Upper lobe of left lung (tissue), 6 donors: ENCODE measurements at regions not wholly inside any gene's neighbourhood (a gene's known extent, or its start where the extent isn't known, plus 50 kb on each side); places are given as distances from the start of the nearest gene placed in this dataset.

ENCODE experiments used
- ATAC-seq, 2 donors: fragments of 200-7000 bp; cut with Tn5 transposase; one replicate each; pipeline ENCODE4 v1.9.1; 2022; ENCODE audit warnings: mild to moderate bottlenecking in 2 of 2, moderate library complexity in 2 of 2; ENCODE audit not compliant: low FRiP score in 2 of 2
- DNase-seq, 2 donors: peaks; one replicate each; pipeline ENCODE4 v3.0.0-alpha.2; 2019 to 2020
- H3K27ac ChIP-seq, 4 donors: fragments of 200-600 bp; sonication (generic); one replicate each; pipeline ENCODE4 v1.5.1; 2016 to 2019
- H3K27me3 ChIP-seq, 4 donors: fragments of 200-600 bp; sonication (generic); one replicate each; pipeline ENCODE4 v1.5.1; 2017 to 2019
- H3K36me3 ChIP-seq, 4 donors: fragments of 200-600 bp; sonication (generic); one replicate each; pipeline ENCODE4 v1.5.1; 2016 to 2019
- H3K4me1 ChIP-seq, 4 donors: fragments of 200-600 bp; sonication (generic); one replicate each; pipeline ENCODE4 v1.5.1; 2018 to 2019
- H3K4me3 ChIP-seq, 4 donors: fragments of 200-600 bp; sonication (generic); one replicate each; pipeline ENCODE4 v1.5.1; 2017 to 2019; ENCODE audit warnings: mild to moderate bottlenecking in 2 of 4, moderate library complexity in 1 of 4
- H3K9me3 ChIP-seq, 4 donors: fragments of 200-600 bp; sonication (generic); one replicate each; pipeline ENCODE4 v1.5.1; 2018 to 2019
- EP300 ChIP-seq, 4 donors: sonication (generic); formaldehyde crosslinking; IDR thresholded peaks; one replicate each; pipeline ENCODE4 v1.5.1; 2017; ENCODE audit warnings: antibody characterized with exemption in 4 of 4, control low read depth in 2 of 4
- POLR2A ChIP-seq, 4 donors: fragments of 450-650 bp; IDR thresholded peaks; one replicate each; pipeline ENCODE4 v1.5.1; 2016 to 2017; ENCODE audit warnings: antibody characterized with exemption in 4 of 4, mild to moderate bottlenecking in 2 of 4
- POLR2AphosphoS5 ChIP-seq, 2 donors: sonication (generic); formaldehyde crosslinking; IDR thresholded peaks; one replicate each; pipeline ENCODE4 v1.5.1; 2017; ENCODE audit warnings: antibody characterized with exemption in 2 of 2
- WGBS, 2 donors: methylation state at CpG; one replicate each; pipeline ENCODE4 v1.1.5; 2017 to 2018; 5-methylcytosine and 5-hydroxymethylcytosine counted together
- TF ChIP-seq, protein P1 (sequence below), 6 experiments: fragments of 450-650 bp in 4 of 6; fragments of 200-600 bp in 2 of 6; sonication (generic) in 2 of 6; IDR thresholded peaks; one replicate each; pipeline ENCODE4 v1.5.1; 2016 to 2019; ENCODE audit warnings: antibody characterized with exemption in 6 of 6
- donor health status: DM: no; HTN: no; CAD: no; lungs with moderate emphysema.
- donor health status: DM: no; HTN: yes; CAD: no; lungs with severe emphysema.

GRCh38 chr13:97798171-97798821, 155.2 kb upstream of the IPO5 start:
- 85 to 95% methylated on average over 7 of the region's 7 CpGs for WGBS, 2 donors
- TF ChIP-seq POLR2AphosphoS5 (IDR thresholded peaks at IDR 0.05) (no peak), EP300 (IDR thresholded peaks at IDR 0.05) (no peak), POLR2A (IDR thresholded peaks at IDR 0.05) (no peak)
- TF ChIP-seq, protein P1, sequence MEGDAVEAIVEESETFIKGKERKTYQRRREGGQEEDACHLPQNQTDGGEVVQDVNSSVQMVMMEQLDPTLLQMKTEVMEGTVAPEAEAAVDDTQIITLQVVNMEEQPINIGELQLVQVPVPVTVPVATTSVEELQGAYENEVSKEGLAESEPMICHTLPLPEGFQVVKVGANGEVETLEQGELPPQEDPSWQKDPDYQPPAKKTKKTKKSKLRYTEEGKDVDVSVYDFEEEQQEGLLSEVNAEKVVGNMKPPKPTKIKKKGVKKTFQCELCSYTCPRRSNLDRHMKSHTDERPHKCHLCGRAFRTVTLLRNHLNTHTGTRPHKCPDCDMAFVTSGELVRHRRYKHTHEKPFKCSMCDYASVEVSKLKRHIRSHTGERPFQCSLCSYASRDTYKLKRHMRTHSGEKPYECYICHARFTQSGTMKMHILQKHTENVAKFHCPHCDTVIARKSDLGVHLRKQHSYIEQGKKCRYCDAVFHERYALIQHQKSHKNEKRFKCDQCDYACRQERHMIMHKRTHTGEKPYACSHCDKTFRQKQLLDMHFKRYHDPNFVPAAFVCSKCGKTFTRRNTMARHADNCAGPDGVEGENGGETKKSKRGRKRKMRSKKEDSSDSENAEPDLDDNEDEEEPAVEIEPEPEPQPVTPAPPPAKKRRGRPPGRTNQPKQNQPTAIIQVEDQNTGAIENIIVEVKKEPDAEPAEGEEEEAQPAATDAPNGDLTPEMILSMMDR (IDR thresholded peaks at IDR 0.05): no peak

DNA sequence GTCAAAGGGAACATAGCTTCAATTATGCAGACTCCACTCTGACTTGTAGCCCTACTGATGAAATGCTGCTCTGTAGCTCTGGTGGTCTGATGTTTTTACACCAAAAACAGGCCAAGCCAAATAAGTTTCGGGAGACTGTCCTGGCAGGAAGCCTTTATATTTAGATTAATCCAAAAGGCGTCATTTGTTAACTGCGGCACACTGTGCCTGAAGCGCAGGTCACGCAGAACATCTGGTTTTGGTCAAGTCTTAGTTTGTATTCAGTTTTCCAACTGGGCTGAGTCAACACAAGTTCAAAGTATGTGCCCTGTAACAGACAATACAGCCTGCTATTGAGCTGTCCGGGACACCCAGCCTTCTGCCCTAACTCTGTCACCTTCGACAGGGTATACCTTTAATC, 154.6 kb upstream of the IPO5 start:
- no peak for DNase-seq
- H3K4me1 ChIP-seq: no peaks in the 10 kb centered on the region
- H3K27me3 ChIP-seq: no peaks in the 10 kb centered on the region
- ATAC-seq: peak in 1 of 2 donors; percentile 47
- H3K9me3 ChIP-seq: peaks cover 4 to 12% (median 11%) of the 10 kb centered on the region in 4 donors
- TF ChIP-seq EP300 (IDR thresholded peaks at IDR 0.05) (no peak), POLR2AphosphoS5 (IDR thresholded peaks at IDR 0.05) (no peak), POLR2A (IDR thresholded peaks at IDR 0.05) (no peak)
- TF ChIP-seq, protein P1 (IDR thresholded peaks at IDR 0.05): no peak
- H3K27ac ChIP-seq: no peak overlapping the region
- no peaks in the 10 kb centered on the region for H3K36me3 ChIP-seq
- H3K4me3 ChIP-seq: no peak overlapping the region
- 70 to 87% methylated on average over 7 of the region's 7 CpGs for WGBS, 2 donors

More at GRCh38 chr13:97798171-97798821, 155.2 kb upstream of the IPO5 start:
- no peak for DNase-seq
- H3K9me3 ChIP-seq: peaks cover 4 to 18% (median 16%) of the 10 kb centered on the region in 4 donors
- no peak overlapping the region for H3K27ac ChIP-seq
- no peak for ATAC-seq
- no peaks in the 10 kb centered on the region for H3K4me1 ChIP-seq
- H3K27me3 ChIP-seq: no peaks in the 10 kb centered on the region
- H3K4me3 ChIP-seq: no peak overlapping the region
- no peaks in the 10 kb centered on the region for H3K36me3 ChIP-seq

DNA sequence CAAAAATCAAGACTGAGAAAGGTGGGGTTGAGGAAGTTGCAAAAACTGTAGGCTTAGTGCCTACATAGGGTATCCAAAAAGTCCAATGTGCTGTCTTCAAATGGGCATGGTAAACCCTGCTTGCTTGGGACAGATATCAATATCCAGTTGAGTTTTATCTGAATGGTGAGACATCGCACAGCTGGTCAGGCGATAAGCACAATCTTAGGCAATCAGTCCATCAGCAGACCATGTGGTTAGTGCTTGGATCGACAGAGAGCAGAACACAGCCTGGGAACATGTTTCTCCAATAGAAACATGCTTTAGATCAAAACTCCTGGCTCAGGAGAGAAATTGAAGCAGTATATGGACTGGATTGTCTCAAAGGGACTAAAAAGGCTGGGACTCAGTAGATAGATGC, 151.3 kb upstream of the IPO5 start:
- WGBS, 2 donors: 71 to 85% methylated on average over 3 of the region's 3 CpGs
- Histone ChIP-seq H3K4me3 (no peak overlapping the region), H3K36me3 (no peaks in the 10 kb centered on the region), H3K9me3 (no peaks in the 10 kb centered on the region), H3K27ac (no peak overlapping the region), H3K27me3 (no peaks in the 10 kb centered on the region), H3K4me1 (no peaks in the 10 kb centered on the region)
- no peak for DNase-seq
- TF ChIP-seq POLR2AphosphoS5 (IDR thresholded peaks at IDR 0.05) (no peak), POLR2A (IDR thresholded peaks at IDR 0.05) (no peak), EP300 (IDR thresholded peaks at IDR 0.05) (no peak)
- TF ChIP-seq, protein P1 (IDR thresholded peaks at IDR 0.05): no peak
- ATAC-seq: no peak

DNA sequence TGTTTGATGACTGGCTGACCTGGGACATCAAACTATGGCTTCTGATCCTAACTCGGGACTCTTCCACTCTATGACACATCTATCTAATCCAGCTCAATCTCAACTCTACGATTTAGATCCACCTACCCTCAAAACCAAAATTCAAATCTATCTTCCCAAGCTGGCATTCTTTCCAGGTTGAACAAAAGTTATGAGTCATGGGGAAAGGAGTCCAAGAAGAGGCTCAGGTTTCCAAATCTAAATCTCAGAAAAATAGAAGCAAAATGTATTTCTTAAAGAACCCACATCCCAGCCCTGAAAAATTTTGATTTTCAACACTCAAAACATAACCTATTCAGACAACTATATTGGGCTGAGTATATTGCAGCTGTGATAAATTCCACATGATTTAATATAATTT, 143.9 kb upstream of the IPO5 start:
- H3K9me3 ChIP-seq: no peaks in the 10 kb centered on the region
- no peaks in the 10 kb centered on the region for H3K36me3 ChIP-seq
- TF ChIP-seq, protein P1 (IDR thresholded peaks at IDR 0.05): no peak
- TF ChIP-seq POLR2A (IDR thresholded peaks at IDR 0.05) (no peak), EP300 (IDR thresholded peaks at IDR 0.05) (no peak), POLR2AphosphoS5 (IDR thresholded peaks at IDR 0.05) (no peak)
- no peak overlapping the region for H3K4me3 ChIP-seq
- WGBS, 2 donors: 61 to 75% methylated on average over 2 of the region's 2 CpGs
- no peaks in the 10 kb centered on the region for H3K27me3 ChIP-seq
- ATAC-seq: no peak
- no peak for DNase-seq
- H3K27ac ChIP-seq: no peak overlapping the region
- H3K4me1 ChIP-seq: no peaks in the 10 kb centered on the region

- Histone ChIP-seq H3K27ac (no peak overlapping the region), H3K4me3 (no peak overlapping the region), H3K36me3 (no peaks in the 10 kb centered on the region), H3K4me1 (no peaks in the 10 kb centered on the region), H3K27me3 (no peaks in the 10 kb centered on the region), H3K9me3 (no peaks in the 10 kb centered on the region)
- TF ChIP-seq, protein P1 (IDR thresholded peaks at IDR 0.05): peak in 2 of 6 experiments; percentile 8 to 25
- no peak for TF ChIP-seq POLR2AphosphoS5 (IDR thresholded peaks at IDR 0.05)
- WGBS, 2 donors: 26 to 35% methylated on average over 3 of the region's 3 CpGs
- ATAC-seq: no peak
- no peak for DNase-seq
Measured at GRCh38 chr13:97810152-97810551, 143.3 kb upstream of the IPO5 start.
